Amygdala (tissue), 56 donors: ENCODE measurements at regions not wholly inside any gene's neighbourhood (a gene's known extent, or its start where the extent isn't known, plus 50 kb on each side); places are given as distances from the start of the nearest gene placed in this dataset.
A peak's percentile ranks its signal among the peaks of the same experiment; 100 is the strongest.
"Not testable (repeated sequence)": the region's sequence is repeated elsewhere in the genome, so short reads cannot be mapped to it uniquely, and the experiment has no call there.

Experiments
- DNase-seq, 56 donors: peaks; one replicate each; lab custom pipeline; 2025; lab: John Stamatoyannopoulos, UW

- DNase-seq = no peak
Measured at GRCh38 chr14:99029145-99029915, 242.7 kb downstream of the BCL11B start.

- no peak for DNase-seq
Measured at GRCh38 chr14:99029916-99030305, 242.1 kb downstream of the BCL11B start.

DNA sequence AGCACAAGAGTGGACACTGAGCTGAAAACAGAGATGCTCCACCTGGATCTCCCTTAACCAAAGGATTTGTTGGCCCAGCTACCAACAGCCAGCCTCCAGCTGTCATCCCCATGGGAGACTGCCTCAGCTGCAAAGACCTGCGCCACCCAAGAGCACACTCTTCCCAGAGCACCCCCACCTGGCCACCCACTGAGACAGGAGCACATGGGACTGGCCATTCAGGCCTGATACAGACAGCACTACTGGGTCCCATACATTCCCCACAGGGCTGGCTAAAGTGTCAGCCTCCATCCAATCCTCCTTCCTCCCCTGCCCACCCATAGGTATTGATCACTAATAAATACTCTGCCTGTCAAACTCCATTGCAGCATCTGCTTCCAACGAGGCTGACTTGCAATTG is 241.5 kb downstream of the BCL11B start:
- DNase-seq = no peak

DNA sequence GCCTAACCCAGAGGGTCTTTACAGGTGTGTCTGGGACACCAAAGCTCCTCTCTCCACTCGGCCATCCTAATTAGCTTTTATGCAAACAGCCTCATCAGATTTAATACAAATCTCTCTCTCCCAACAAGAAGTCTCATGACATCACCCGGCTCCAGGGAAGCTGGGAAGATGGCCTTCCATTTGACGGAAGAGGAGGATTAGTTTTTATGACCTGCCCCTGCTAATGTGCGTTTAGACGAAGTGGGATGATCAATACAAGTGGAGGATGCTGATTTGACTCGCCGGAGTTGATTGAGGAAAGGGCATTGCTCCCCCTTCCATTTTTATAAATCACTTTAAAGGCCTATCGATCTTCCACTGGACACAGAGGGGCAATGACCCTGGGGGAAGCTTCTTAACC is 239.2 kb downstream of the BCL11B start:
- DNase-seq = no peak

DNA sequence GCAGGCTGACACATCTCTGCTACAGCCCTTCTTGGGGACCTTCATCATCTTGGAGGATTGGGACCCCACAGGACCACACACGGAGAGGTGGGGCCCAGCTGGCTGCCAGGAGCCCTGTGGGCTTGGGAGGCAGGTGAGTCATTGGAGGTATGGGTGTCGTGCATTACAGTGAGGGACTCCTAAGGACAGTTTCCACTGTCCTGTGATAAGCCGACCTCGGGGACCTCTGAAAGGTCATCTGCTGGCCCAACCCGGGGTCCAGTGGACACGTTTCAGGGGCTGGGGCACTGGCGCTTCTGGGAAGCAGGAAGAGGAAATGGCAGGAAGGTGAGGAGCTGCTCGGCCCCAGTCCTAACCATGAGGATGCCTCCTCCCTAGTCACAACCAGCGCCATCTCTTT is 238.0 kb downstream of the BCL11B start:
- DNase-seq = no peak

- DNase-seq = no peak
Measured at GRCh38 chr14:99034711-99035171, 237.3 kb downstream of the BCL11B start.

- peak in 7 of 56 donors; percentile 15 to 54 (median 18) for DNase-seq
Measured at GRCh38 chr14:99035268-99035667, 236.7 kb downstream of the BCL11B start.

DNA sequence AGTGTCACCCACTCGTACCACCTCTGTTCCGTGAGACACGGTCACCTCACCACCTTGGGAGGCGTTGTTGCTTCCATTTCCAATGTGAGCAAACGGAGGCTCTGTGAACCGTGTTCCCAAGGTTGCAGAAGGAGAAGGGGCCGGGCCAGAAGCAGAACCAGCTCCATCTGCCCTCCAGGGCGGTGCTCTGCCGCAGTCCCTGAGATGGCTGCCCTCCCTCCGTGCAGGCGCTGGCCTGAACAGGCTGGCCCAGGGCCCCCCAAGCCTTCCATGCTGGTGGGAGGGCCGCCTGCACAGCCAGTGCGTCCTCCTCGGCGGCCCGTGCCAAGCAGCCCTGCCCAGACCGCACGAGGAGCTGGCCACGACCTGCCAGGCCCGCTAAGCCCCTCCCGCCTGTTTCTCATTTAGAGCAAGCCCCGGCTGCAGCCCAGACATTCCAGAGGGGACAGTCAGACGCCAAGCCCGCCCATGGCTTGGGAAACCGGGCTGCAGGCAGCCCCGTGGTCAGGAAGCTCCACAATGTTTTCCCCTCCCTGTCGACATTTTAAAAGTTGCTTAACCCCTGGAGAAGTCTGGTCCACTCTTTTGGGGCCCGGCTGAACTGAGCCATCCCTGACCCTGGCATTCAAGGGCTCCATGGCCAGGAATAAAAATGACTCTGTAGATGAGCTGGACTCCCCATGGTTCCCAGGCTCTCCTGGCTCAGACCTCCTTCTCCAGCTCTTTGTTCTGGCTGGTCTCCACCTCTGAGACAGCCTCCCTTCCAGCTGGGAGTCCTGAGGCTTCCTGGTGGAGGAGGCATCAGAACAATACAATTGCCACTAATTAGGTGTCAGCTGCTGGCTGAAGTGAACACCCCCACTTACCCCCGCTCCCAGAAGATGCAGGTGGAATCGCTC is 236.0 kb downstream of the BCL11B start:
- peak in 27 of 56 donors; percentile 9 to 66 (median 39) for DNase-seq

- peak in 2 of 56 donors; percentile 6 to 34 for DNase-seq
Measured at GRCh38 chr14:99036611-99037293, 235.2 kb downstream of the BCL11B start.

DNA sequence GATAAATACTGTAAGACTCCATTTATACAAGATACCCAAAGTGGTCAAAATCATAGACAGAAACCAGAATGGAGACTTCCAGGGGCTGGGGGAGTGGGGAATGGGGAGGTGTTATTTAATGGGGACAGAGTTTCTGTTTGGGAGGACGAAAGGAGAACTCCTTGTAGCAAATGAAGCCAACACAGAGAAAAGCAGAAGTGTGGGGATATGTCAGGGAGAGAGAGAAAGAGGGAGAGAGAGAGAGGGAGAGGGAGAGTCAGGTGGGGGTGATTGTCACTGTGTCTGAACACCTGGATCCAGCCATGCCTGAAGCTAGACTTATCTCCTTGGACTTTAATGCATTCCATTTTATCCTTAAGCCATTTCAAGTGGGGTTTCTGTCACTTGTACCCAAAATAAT is 234.7 kb downstream of the BCL11B start:
- DNase-seq = not testable (repeated sequence)

DNA sequence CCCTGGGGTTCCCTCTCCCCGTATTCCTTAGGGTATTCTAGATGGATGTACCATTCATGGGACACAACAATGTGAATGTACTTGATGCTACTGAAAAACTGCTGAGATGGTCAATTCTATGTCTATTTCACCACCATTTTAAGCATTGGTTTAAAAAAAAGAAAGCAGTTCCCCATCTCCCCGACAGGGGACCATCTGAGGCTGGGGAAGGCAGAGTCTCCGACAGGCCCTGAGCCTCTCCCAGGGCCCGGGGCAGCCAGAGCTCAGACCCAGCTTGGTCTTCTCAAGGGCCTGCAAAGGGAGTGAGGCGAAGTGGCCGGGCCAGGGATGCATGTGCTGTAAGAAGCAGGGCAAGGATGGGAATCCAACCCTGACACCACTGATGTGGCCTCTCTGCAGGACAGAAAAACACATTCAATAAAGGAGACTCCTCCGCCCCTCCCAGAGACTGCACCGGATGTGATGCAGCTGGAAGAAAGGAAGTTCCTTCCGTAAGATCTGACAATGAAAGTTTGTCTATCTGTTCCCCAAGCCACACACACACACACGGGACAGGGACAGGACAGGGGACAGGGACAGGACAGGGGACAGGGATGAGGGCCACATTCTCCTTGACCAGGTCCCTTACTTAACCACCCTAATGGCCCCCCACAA is 234.1 kb downstream of the BCL11B start:
- no peak for DNase-seq

- no peak for DNase-seq
Measured at GRCh38 chr14:99038431-99038820, 233.6 kb downstream of the BCL11B start.

- no peak for DNase-seq
Measured at GRCh38 chr14:99039331-99040041, 232.5 kb downstream of the BCL11B start.

GRCh38 chr14:99040052-99040451 is 231.9 kb downstream of the BCL11B start:
- DNase-seq = no peak

DNA sequence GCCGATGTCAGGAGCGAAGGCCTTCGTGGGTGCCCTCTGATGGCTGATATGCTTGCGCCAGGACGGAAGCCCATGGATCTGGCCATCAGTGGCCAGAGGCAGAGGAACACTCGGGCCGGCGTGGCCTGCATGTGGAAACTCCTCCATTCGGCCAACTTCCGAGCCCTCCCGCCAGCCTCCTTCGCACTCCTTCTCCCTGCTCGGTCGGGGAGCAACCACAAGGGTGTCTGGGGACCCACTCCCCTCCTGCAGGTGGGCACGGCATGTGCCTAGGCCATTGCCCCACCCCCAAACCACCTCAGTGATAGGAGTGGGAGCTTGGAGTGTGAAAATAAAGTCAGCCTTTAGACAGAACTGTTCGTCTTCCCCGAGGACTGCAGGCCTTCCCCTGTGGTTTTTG is 231.3 kb downstream of the BCL11B start:
- no peak for DNase-seq

DNA sequence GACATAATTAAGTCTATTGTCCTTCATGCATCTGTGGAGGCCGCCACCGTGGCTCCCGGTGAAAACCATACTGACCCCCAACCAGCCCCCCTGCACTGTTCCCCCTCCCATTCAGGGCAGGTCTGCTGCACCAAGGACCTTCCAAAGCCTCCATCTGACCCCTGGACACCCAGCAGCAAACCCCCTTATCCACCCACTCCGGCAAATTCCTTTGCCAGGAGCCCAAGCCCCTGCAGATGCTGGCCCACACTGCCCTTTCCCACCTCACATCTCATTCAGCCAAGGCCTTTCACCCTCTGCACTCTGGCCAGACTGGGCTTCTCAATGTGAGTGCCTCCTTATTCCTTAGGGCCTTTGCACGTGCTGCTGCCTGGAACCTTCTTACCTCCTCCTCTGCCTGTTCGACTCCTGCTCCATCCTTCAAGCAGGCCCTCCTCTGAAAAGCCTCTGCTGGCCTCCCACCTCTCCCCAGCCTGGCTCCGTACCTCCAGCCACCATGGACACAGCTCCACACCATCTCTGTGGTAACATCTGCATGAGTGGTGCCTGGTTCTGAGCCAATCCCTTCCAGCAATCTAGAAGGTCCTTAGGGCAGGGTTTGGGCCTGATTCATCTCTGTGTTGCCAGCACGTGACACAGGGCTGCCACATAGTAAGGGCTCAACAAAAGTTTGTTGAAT is 230.7 kb downstream of the BCL11B start:
- DNase-seq = no peak

- DNase-seq = no peak
Measured at GRCh38 chr14:99041820-99042174, 230.2 kb downstream of the BCL11B start.

DNA sequence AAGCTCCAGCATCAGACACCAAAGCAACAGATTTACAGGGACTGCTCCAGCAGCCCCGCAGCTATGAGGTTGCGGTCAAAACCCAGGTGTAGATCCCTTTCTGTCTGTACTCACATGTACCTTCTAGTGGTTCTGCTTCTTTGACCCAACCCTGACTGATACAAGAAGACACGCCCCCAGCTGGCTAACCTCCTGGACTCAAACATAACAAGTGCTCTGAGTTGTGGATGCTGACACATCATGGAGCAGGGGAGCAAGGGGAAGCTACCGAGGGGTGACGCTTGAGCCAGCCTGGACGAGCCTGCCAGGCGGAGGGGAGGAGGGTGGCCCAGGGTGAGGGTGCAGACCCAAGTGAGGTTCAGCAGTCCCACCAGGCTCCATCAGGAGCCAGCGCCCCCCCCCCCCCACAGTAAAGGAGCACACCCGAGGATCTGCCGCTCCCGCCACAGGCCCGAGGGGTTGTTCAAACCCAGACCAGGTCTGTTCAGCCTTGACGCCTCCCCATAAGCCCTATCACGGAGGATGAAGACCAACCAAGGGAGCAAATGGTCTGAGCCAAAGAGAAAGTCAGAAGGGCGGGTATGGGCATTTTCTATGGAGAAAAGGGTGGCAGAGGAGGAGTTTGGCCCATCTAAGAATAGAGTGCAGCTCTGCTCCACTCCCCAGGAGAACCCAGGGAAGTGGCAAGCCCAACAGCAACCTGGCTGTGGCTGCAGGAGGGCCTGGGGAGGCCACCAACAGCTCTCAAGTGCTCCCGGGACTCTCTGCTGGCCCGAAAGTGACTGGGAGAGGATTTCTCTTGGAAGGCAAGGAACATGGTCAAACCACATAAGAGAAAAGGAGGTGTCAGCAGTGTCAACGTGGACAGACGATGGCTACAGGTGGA is 229.4 kb downstream of the BCL11B start:
- DNase-seq = no peak
